ENCODE measurements at regions not wholly inside any gene's neighbourhood (a gene's known extent, or its start where the extent isn't known, plus 50 kb on each side); places are given as distances from the start of the nearest gene placed in this dataset.

DNA sequence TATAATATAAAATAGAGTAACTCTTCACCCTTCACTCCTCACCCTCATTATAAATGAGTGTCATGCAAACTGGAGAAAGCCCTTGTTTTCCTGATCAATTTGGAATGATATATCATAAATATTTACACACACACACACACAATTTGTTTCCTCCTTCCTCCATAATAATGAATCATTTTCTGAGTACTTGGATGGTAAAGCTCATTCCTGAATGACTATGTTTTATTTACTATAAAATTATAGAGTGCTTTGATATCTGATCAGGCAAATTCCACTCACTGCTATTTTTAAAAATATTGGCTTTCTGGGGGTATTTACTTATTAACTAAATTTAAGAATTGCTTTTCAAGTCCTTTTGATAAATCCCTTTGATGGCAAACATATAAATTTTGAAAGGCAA lies 1125.5 kb upstream of the CNTNAP5 start:
- no peak overlapping the region for H3K27ac Mint-ChIP-seq (ENCODE audit: unreplicated experiment)
- H3K27me3 Mint-ChIP-seq (ENCODE audit: low read depth), result no peaks in the 10 kb centered on the region
- H3K9me3 Mint-ChIP-seq, result peaks cover 15% of the 10 kb centered on the region
- no peak for DNase-seq (ENCODE audit: low read depth, low spot score)
- TF ChIP-seq, protein P1, sequence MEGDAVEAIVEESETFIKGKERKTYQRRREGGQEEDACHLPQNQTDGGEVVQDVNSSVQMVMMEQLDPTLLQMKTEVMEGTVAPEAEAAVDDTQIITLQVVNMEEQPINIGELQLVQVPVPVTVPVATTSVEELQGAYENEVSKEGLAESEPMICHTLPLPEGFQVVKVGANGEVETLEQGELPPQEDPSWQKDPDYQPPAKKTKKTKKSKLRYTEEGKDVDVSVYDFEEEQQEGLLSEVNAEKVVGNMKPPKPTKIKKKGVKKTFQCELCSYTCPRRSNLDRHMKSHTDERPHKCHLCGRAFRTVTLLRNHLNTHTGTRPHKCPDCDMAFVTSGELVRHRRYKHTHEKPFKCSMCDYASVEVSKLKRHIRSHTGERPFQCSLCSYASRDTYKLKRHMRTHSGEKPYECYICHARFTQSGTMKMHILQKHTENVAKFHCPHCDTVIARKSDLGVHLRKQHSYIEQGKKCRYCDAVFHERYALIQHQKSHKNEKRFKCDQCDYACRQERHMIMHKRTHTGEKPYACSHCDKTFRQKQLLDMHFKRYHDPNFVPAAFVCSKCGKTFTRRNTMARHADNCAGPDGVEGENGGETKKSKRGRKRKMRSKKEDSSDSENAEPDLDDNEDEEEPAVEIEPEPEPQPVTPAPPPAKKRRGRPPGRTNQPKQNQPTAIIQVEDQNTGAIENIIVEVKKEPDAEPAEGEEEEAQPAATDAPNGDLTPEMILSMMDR (conservative IDR thresholded peaks at IDR 0.05), result no peak
- no peaks in the 10 kb centered on the region for H3K4me1 Mint-ChIP-seq
- no peaks in the 10 kb centered on the region for H3K36me3 Mint-ChIP-seq (ENCODE audit: low read depth)
- no peak overlapping the region for H3K4me3 Mint-ChIP-seq

DNA sequence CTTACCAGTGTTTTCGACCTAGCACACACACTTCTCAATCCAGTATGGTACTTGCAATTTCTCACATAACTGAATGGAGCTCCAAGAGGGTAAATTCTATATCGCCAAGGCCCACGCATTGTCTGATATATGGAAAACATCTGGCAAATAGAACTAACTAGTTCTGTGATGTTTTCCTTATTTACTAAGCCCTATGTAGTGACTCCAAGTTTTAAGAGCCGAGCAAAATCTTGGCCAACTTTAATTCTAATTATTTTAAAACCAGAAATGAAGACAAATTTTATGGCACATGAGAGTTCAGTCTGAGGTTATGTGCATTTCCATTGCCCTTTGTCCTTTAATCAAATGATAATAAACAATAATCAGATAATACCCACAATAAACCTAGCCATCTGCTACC lies 1119.7 kb upstream of the CNTNAP5 start:
- Mint-ChIP-seq H3K9me3 (peaks cover 10% of the 10 kb centered on the region), H3K4me3 (no peak overlapping the region), H3K27me3 (ENCODE audit: low read depth) (no peaks in the 10 kb centered on the region), H3K36me3 (ENCODE audit: low read depth) (no peaks in the 10 kb centered on the region), H3K4me1 (no peaks in the 10 kb centered on the region), H3K27ac (ENCODE audit: unreplicated experiment) (no peak overlapping the region)
- DNase-seq (ENCODE audit: low read depth, low spot score), result no peak
- TF ChIP-seq, protein P1 (conservative IDR thresholded peaks at IDR 0.05), result no peak

DNA sequence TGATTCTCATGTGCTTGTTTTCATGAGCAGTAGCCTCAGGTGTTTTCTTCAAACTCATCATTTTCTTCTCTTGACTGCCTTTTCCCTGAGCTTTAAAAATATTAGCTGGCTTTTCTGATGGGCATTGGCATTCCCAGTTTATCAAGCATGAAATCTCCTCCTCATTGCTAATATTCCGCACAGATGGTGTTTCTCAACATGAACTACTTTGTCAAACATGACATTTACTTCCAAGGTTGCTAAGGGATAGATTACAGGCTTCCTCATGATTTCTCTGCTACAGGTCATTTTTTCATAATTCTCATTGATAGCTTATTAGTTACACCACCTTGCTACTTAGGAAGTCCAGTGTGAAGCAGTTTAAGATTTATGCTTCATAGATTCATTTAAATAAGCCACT lies 1116.9 kb upstream of the CNTNAP5 start:
- TF ChIP-seq, protein P1 (conservative IDR thresholded peaks at IDR 0.05), result no peak
- Mint-ChIP-seq H3K9me3 (peaks cover 2% of the 10 kb centered on the region), H3K4me3 (no peak overlapping the region), H3K27me3 (ENCODE audit: low read depth) (no peaks in the 10 kb centered on the region), H3K36me3 (ENCODE audit: low read depth) (no peaks in the 10 kb centered on the region), H3K4me1 (no peaks in the 10 kb centered on the region), H3K27ac (ENCODE audit: unreplicated experiment) (no peak overlapping the region)
- no peak for DNase-seq (ENCODE audit: low read depth, low spot score)

DNA sequence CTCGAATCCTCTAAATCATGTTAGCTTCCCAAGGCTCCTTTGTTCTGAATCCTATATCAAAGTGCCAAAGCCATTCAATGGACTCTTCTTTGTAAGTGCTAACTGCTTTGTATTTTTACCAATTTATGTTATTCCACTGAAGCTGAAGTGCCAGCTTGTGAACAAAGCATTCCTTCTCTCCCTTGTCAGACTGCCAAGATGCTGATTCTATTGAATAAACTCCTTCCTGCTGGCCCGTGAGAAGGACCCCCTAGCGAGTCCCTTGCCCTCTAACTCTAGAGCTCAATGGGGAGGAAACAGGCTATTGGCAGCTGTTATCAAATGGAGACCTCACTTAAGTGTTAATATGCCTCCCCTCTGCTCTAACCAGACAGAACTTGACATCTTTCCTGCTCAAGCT lies 1097.9 kb upstream of the CNTNAP5 start:
- TF ChIP-seq, protein P1 (conservative IDR thresholded peaks at IDR 0.05), result no peak
- peaks cover 36% of the 10 kb centered on the region for H3K4me1 Mint-ChIP-seq
- peak; percentile 15 for DNase-seq (ENCODE audit: low read depth, low spot score)
- peaks cover 6% of the 10 kb centered on the region for H3K36me3 Mint-ChIP-seq (ENCODE audit: low read depth)
- H3K4me3 Mint-ChIP-seq, result peak overlapping the region; percentile 42
- no peaks in the 10 kb centered on the region for H3K27me3 Mint-ChIP-seq (ENCODE audit: low read depth)
- H3K27ac Mint-ChIP-seq (ENCODE audit: unreplicated experiment), result peak overlapping the region; percentile 51
- peaks cover 5% of the 10 kb centered on the region for H3K9me3 Mint-ChIP-seq

DNA sequence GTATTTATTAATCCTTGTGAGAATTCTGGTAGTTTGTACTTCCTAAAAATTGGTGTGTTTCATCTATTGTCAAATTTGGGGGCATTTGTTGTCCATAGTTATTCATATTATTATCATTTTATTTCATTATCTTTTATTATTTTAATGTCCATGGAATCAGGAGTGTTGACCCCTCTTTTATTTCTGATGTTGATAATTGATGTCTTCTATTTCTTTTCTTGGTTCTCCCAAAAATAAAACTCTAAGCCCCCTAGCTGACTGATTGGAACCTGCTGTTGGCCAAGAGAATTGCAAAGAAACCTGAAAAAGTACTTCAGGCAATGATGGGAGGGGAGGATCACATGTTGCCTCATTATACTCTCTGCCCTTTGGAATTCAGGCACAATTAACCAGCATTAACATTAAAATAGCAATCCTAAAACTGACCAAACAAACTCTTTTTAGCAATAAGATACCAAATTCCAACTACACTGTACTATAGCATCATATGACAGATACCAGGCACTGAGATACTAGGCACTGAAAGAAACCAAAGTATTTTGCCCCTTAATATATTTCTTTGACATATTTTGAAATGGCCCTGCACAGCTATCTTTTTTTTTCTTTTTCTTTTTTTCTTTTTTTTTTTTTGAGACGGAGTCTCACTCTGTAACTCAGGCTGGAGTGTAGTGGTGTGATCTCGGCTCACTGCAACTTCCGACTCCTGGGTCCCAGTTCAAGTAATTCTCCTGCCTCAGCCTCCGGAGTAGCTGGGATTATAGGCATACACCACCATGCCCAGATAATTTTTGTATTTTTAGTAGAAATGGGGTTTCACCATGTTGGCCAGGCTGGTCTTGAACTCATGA lies 1097.2 kb upstream of the CNTNAP5 start:
- no peak overlapping the region for H3K27ac Mint-ChIP-seq (ENCODE audit: unreplicated experiment)
- H3K36me3 Mint-ChIP-seq (ENCODE audit: low read depth), result peaks cover 6% of the 10 kb centered on the region
- peaks cover 33% of the 10 kb centered on the region for H3K4me1 Mint-ChIP-seq
- H3K4me3 Mint-ChIP-seq, result no peak overlapping the region
- peaks cover 5% of the 10 kb centered on the region for H3K9me3 Mint-ChIP-seq
- DNase-seq (ENCODE audit: low read depth, low spot score), result no peak
- no peaks in the 10 kb centered on the region for H3K27me3 Mint-ChIP-seq (ENCODE audit: low read depth)
- TF ChIP-seq, protein P1 (conservative IDR thresholded peaks at IDR 0.05), result no peak

All from neural crest cell (in vitro differentiated cells).